NT2/D1 (cell line): ENCODE measurements at regions not wholly inside any gene's neighbourhood (a gene's known extent, or its start where the extent isn't known, plus 50 kb on each side); places are given as distances from the start of the nearest gene placed in this dataset.

Experiments
- DNase-seq: peaks from one replicate; pipeline ENCODE4 v3.0.0-alpha.2; 2011; ENCODE audit warnings: low read depth, low spot score
- H3K27me3 ChIP-seq: 2 replicates; pipeline ENCODE4 v1.6.0; 2011; ENCODE audit warnings: mild to moderate bottlenecking; ENCODE audit not compliant: insufficient read length, insufficient read depth
- H3K36me3 ChIP-seq: 2 replicates; pipeline ENCODE4 v1.6.1; 2011; ENCODE audit warnings: mild to moderate bottlenecking, low read length, mixed read lengths; ENCODE audit not compliant: insufficient read depth, insufficient read length
- H3K4me1 ChIP-seq: 2 replicates; pipeline ENCODE4 v1.5.1; 2011; ENCODE audit not compliant: insufficient read depth, insufficient read length
- H3K4me3 ChIP-seq: 2 replicates; pipeline ENCODE4 v1.5.1; 2011; ENCODE audit warnings: low read depth; ENCODE audit not compliant: insufficient read length
- H3K9ac ChIP-seq: 2 replicates; pipeline ENCODE4 v1.6.0; 2011; ENCODE audit warnings: low read depth; ENCODE audit not compliant: insufficient read length
- H3K9me3 ChIP-seq: 2 replicates; pipeline ENCODE4 v1.5.1; 2011; ENCODE audit warnings: mild to moderate bottlenecking, low read length; ENCODE audit not compliant: insufficient read depth
- SUZ12 ChIP-seq: IDR thresholded peaks from 2 replicates; pipeline ENCODE4 v1.6.1; 2011; ENCODE audit not compliant: insufficient read length, insufficient read depth; ENCODE audit errors: extremely low read depth
- YY1 ChIP-seq: IDR thresholded peaks from 2 replicates; pipeline ENCODE4 v1.6.1; 2011; ENCODE audit not compliant: insufficient read length, insufficient read depth
- ZNF274 ChIP-seq: IDR thresholded peaks from 2 replicates; pipeline ENCODE4 v1.6.1; 2011; ENCODE audit warnings: mild to moderate bottlenecking, low read depth, low read length

DNA sequence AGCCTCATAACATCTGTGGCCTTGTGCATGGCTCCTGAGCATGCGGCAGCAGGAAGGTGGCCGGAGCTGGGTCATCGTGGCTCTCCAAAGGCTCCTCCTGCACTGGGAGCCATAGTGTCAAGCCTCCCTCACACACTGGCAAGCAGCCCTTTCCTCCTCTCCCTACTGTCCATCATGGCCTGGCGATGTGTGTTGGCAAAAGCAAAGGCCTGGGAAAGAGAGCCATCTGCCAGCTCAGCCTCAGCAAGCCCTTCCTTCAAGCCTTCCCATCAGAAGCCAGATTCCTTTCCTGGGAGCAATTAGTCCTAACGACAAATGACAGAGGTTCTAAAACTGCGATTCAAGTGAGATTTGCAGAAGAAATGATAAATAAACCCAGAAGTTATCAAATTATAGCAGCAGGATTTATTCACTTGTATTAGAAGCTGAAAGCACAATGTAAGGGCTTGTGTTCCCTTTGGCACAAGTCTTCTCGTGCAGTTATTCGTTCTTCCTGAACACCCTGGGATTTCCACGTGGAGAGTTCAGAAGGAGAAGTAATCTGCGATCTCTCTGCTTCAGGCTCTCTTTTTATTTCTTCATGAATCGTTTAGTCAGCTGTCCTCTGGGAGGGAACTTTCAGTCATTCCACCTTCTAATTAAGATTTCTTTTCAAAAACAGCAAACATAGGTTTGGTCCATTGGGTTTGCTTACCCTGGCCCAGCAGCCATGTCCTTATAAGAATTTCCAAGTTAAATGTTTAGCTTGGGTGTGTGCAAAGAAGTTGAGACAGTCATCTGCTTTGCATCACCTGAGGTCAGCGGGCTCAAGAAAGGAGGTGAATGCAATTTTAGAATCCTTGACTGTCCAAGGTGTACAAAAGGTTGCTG lies 110.3 kb upstream of the TMC3 start:
- H3K36me3 ChIP-seq = no peaks in the 10 kb centered on the region
- TF ChIP-seq SUZ12 (no peak), YY1 (no peak), ZNF274 (no peak)
- H3K9ac ChIP-seq = no peak overlapping the region
- no peak for DNase-seq
- no peaks in the 10 kb centered on the region for H3K4me1 ChIP-seq
- H3K27me3 ChIP-seq = no peaks in the 10 kb centered on the region
- no peak overlapping the region for H3K4me3 ChIP-seq
- H3K9me3 ChIP-seq = no peaks in the 10 kb centered on the region

DNA sequence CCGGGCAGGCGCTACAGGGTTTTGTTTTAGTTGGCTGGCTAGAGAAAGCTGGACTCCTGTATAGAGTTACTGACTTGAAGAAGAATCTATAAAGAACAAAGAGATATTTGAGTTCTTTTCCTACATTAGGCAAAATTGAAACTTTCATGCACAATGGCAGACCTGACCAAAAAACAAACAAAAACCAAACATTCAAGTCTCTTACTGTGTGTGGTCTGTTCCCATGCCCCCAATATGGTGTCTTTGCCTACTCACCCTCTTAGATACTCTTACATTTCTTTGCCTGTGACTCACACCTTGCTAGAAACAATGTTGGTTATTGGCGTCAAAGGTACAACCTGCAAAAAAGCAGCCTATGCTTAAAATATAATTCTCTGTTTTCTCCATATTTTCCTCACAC lies 109.5 kb upstream of the TMC3 start:
- no peak for DNase-seq
- TF ChIP-seq SUZ12 (no peak), YY1 (no peak), ZNF274 (no peak)

DNA sequence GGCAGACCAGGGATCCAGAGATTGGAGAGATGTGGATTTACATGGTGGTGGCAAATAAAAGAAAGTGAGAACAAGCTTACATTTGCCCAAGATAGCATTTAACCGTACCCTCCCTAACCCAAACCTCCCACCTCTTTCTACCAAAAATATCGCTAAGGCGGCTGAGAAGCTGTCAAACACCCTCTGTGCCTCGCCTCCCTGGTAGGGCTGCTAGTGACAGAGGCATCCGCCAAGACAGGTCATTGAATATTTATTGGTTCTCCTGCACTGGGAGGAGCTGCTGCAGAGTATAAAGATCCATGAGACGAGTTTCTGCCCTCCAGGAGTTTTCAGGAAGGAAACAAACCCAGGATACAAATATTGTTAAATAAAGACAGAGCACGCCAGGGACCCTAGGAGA lies 107.3 kb upstream of the TMC3 start:
- no peaks in the 10 kb centered on the region for H3K9me3 ChIP-seq
- H3K9ac ChIP-seq = no peak overlapping the region
- H3K27me3 ChIP-seq = no peaks in the 10 kb centered on the region
- no peaks in the 10 kb centered on the region for H3K36me3 ChIP-seq
- no peaks in the 10 kb centered on the region for H3K4me1 ChIP-seq
- TF ChIP-seq YY1 = no peak
- no peak for TF ChIP-seq SUZ12
- no peak for TF ChIP-seq ZNF274
- H3K4me3 ChIP-seq = no peak overlapping the region
- DNase-seq = no peak

More for the DNA sequence above, 109.5 kb upstream of the TMC3 start:
- no peaks in the 10 kb centered on the region for H3K27me3 ChIP-seq
- no peak overlapping the region for H3K4me3 ChIP-seq
- H3K4me1 ChIP-seq = no peaks in the 10 kb centered on the region
- no peaks in the 10 kb centered on the region for H3K36me3 ChIP-seq
- H3K9ac ChIP-seq = no peak overlapping the region
- H3K9me3 ChIP-seq = no peaks in the 10 kb centered on the region

DNA sequence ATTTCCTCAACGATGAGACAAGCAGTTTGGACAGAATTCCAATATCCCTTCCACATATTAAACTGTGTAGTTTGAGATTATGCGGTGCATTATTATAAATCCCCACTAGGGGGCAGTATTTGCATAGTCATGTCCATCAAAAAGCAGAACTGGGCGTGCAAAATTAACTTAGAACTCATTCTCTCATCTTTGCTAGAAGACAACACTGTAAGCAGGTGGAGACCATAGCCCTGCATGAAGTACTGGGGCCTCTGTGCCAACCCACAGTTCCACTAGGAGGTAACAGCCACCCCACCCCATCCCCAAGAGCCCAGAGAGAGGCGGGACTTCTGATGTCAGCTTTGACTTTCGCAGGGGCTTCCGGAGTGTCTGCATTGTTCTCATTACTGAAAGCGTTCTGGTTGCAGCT lies 106.6 kb upstream of the TMC3 start:
- Histone ChIP-seq H3K36me3 (no peaks in the 10 kb centered on the region), H3K27me3 (no peaks in the 10 kb centered on the region), H3K9me3 (no peaks in the 10 kb centered on the region), H3K4me1 (no peaks in the 10 kb centered on the region), H3K9ac (no peak overlapping the region), H3K4me3 (no peak overlapping the region)
- TF ChIP-seq SUZ12 (no peak), ZNF274 (no peak), YY1 (no peak)
- DNase-seq = peak; percentile 18

DNA sequence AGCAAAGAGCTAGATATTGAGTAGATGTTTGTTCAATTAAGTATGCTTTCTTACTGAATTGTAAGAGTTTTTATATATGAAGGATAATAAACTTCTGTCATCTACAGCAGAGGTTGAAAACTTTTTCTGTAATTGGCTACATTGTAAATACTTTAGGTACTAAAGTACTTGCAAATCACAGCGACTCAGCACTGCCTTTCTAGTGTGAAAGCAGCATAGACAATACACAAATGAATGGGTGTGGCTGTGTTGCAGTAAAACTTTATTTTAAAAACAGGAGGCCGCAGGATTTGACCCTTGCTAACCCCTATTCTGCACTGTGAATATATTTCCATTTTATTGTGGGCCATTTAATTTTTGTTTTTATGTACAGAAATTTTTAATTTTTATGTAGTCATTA lies 104.3 kb upstream of the TMC3 start:
- no peak for DNase-seq
- Histone ChIP-seq H3K4me1 (no peaks in the 10 kb centered on the region), H3K9me3 (no peaks in the 10 kb centered on the region), H3K9ac (no peak overlapping the region), H3K4me3 (no peak overlapping the region), H3K36me3 (no peaks in the 10 kb centered on the region), H3K27me3 (no peaks in the 10 kb centered on the region)
- no peak for TF ChIP-seq YY1
- no peak for TF ChIP-seq ZNF274
- no peak for TF ChIP-seq SUZ12

DNA sequence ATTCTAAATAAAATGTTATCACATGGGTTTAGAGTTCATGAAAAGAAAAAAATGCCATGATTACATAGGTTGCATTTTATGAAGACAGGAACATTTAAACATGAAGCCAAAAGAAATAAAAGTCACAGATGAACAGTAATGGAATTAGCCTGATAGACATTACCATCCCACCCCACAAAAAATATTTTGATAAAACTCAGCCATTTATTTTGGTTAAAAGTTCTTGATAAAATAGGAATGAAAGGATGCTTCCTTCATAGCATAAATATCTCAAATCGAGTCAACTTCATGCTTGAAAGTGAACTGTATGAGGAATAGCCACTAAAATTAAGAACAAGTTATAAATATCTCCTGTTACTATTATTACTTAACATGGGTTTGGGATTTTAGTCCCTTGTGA lies 101.9 kb upstream of the TMC3 start:
- no peak overlapping the region for H3K4me3 ChIP-seq
- TF ChIP-seq YY1 (no peak), SUZ12 (no peak), ZNF274 (no peak)
- no peaks in the 10 kb centered on the region for H3K36me3 ChIP-seq
- H3K9me3 ChIP-seq = no peaks in the 10 kb centered on the region
- H3K4me1 ChIP-seq = no peaks in the 10 kb centered on the region
- no peaks in the 10 kb centered on the region for H3K27me3 ChIP-seq
- no peak for DNase-seq
- H3K9ac ChIP-seq = no peak overlapping the region

DNA sequence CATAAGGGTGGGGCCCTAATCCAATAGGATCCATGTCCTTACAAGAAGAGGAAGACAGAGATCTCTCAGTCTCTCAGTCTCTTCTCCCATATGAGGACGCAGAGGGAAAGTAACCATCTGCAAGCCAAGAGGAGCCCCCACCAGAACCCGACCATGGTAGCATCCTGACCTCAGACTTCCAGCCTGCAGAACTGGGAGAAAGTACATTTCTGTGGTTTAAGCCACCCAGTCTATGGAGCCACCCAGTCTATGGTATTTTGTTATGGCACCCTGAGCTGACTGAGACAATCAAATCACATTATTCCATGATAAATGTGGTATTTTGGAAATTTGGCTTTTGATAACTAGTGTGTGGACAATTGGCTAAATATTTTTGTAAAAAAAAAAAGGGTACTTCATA lies 101.5 kb upstream of the TMC3 start:
- no peak for TF ChIP-seq ZNF274
- no peak for TF ChIP-seq SUZ12
- TF ChIP-seq YY1 = no peak
- Histone ChIP-seq H3K4me1 (no peaks in the 10 kb centered on the region), H3K27me3 (no peaks in the 10 kb centered on the region), H3K4me3 (no peak overlapping the region), H3K9ac (no peak overlapping the region), H3K36me3 (no peaks in the 10 kb centered on the region), H3K9me3 (no peaks in the 10 kb centered on the region)
- DNase-seq = no peak
